A549 (cell line): ENCODE measurements at regions not wholly inside any gene's neighbourhood (a gene's known extent, or its start where the extent isn't known, plus 50 kb on each side); places are given as distances from the start of the nearest gene placed in this dataset.
A peak's percentile ranks its signal among the peaks of the same experiment; 100 is the strongest.

ENCODE experiments used
- ATAC-seq, 2 experiments: fragments of 200-7000 bp in 1 of 2; fragments of >200 bp in 1 of 2; cut with Nextera tagmentation in 1 of 2; cut with Tn5 transposase in 1 of 2; 3 replicates each; pipeline versions ENCODE4 v1.8.0 to v1.9.1; 2018 to 2020; ENCODE audit warnings: mild to moderate bottlenecking in 1 of 2, moderate library complexity in 1 of 2
- CTCF ChIA-PET: fragments of 300-600 bp; sonication (Branson Sonifier 250); formaldehyde crosslinking; extraction: SDS; loops from one replicate; lab custom pipeline; 2021; ENCODE audit warnings: antibody characterized with exemption, inconsistent platforms; lab: Yijun Ruan, JAX
- POLR2A ChIA-PET: fragments of 350-600 bp; formaldehyde crosslinking; extraction: SDS; loops from one replicate; lab custom pipeline; 2021; ENCODE audit warnings: antibody characterized with exemption, inconsistent platforms; lab: Yijun Ruan, JAX
- DNase-seq, 2 experiments: peaks; one replicate each; pipeline versions ENCODE4 v3.0.0 to v3.0.0-alpha.2; 2011 to 2016; ENCODE audit warnings: low read depth in 1 of 2, low spot score in 1 of 2
- FAIRE-seq: peaks from 2 replicates; lab custom pipeline; 2011; peaks lifted over from hg19 to GRCh38; lab: Jason Lieb, UNC
- H3K27ac ChIP-seq, 2 experiments: fragments of >200 bp; sonication (Bioruptor Twin); formaldehyde crosslinking; 3 replicates each; pipeline ENCODE4 v1.5.1; 2016 to 2017
- H3K4me1 ChIP-seq: fragments of >200 bp; sonication (Bioruptor Twin); formaldehyde crosslinking; 3 replicates; pipeline ENCODE4 v1.6.1; 2016
- H3K4me2 ChIP-seq: fragments of >200 bp; sonication (Bioruptor Twin); formaldehyde crosslinking; 3 replicates; pipeline ENCODE4 v1.6.1; 2016
- H3K4me3 ChIP-seq: fragments of >200 bp; sonication (Bioruptor Twin); formaldehyde crosslinking; 3 replicates; pipeline ENCODE4 v1.5.1; 2016
- H3K9me3 ChIP-seq: fragments of >200 bp; sonication (Bioruptor Twin); formaldehyde crosslinking; 3 replicates; pipeline ENCODE4 v1.6.1; 2016
- ATOH8 ChIP-seq: fragments of 250-450 bp; sonication (Bioruptor Pico); IDR thresholded peaks from 2 replicates; pipeline ENCODE4 v1.5.0; 2020; ENCODE audit warnings: low read depth, mild to moderate bottlenecking, moderate library complexity
- CBX2 ChIP-seq: fragments of 200-600 bp; sonication (generic); IDR thresholded peaks from 2 replicates; pipeline ENCODE4 v1.6.1; 2016; ENCODE audit warnings: low read depth, mild to moderate bottlenecking, borderline replicate concordance
- CBX8 ChIP-seq: fragments of 200-600 bp; sonication (generic); IDR thresholded peaks from 2 replicates; pipeline ENCODE4 v1.6.1; 2016
- CTCF ChIP-seq: fragments of >200 bp; sonication (Bioruptor Twin); formaldehyde crosslinking; IDR thresholded peaks from 3 replicates; pipeline ENCODE4 v1.5.1; 2016
- E2F6 ChIP-seq: IDR thresholded peaks from 2 replicates; pipeline ENCODE4 v1.6.1; 2012; ENCODE audit warnings: low read depth, borderline replicate concordance
- ELK1 ChIP-seq: fragments of 150-350 bp; IDR thresholded peaks from 2 replicates; pipeline ENCODE4 v1.6.1; 2014; ENCODE audit warnings: low read depth, mild to moderate bottlenecking, low read length
- FOSB ChIP-seq: fragments of 250-450 bp; sonication (Bioruptor Pico); IDR thresholded peaks from 2 replicates; pipeline ENCODE4 v1.5.0; 2020; ENCODE audit warnings: mild to moderate bottlenecking, moderate library complexity
- HDAC2 ChIP-seq: fragments of 200-600 bp; sonication (generic); IDR thresholded peaks from 2 replicates; pipeline ENCODE4 v1.6.1; 2016
- HES2 ChIP-seq: fragments of >200 bp; sonication (Bioruptor Twin); formaldehyde crosslinking; IDR thresholded peaks from 2 replicates; pipeline ENCODE4 v1.6.1; 2016
- HEYL ChIP-seq: fragments of 250-450 bp; sonication (Bioruptor Pico); IDR thresholded peaks from 2 replicates; pipeline ENCODE4 v1.8.0; 2021; ENCODE audit warnings: mild to moderate bottlenecking, moderate library complexity
- HMGXB4 ChIP-seq: fragments of 250-450 bp; sonication (Bioruptor Pico); IDR thresholded peaks from 2 replicates; pipeline ENCODE4 v1.5.0; 2021; ENCODE audit warnings: mild to moderate bottlenecking, moderate library complexity, borderline replicate concordance
- HOXB5 ChIP-seq: fragments of 250-450 bp; sonication (Bioruptor Pico); IDR thresholded peaks from 2 replicates; pipeline ENCODE4 v1.5.0; 2020; ENCODE audit warnings: mild to moderate bottlenecking, moderate library complexity
- JUNB ChIP-seq: fragments of >200 bp; sonication (Bioruptor Twin); formaldehyde crosslinking; IDR thresholded peaks from 2 replicates; pipeline ENCODE4 v1.6.1; 2016
- KDM1A ChIP-seq: fragments of 200-600 bp; sonication (generic); IDR thresholded peaks from 2 replicates; pipeline ENCODE4 v1.6.1; 2016; ENCODE audit warnings: low read depth, mild to moderate bottlenecking
- KDM5A ChIP-seq: fragments of 200-600 bp; sonication (generic); IDR thresholded peaks from 2 replicates; pipeline ENCODE4 v1.6.1; 2016; ENCODE audit warnings: antibody characterized with exemption, mild to moderate bottlenecking
- MAFK ChIP-seq: fragments of 450-650 bp; IDR thresholded peaks from 2 replicates; pipeline ENCODE4 v1.6.1; 2014; ENCODE audit not compliant: partially characterized antibody
- MYC ChIP-seq: IDR thresholded peaks from 2 replicates; pipeline ENCODE4 v1.6.1; 2012; ENCODE audit warnings: mild to moderate bottlenecking, inconsistent platforms, low read length, improper control_type of control experiment, borderline replicate concordance
- NPAS2 ChIP-seq: fragments of 250-450 bp; sonication (Bioruptor Pico); IDR thresholded peaks from 2 replicates; pipeline ENCODE4 v1.8.0; 2022; ENCODE audit warnings: mild to moderate bottlenecking, moderate library complexity, borderline replicate concordance
- POLR2AphosphoS2 ChIP-seq: conservative IDR thresholded peaks from 2 replicates; pipeline ENCODE4 v1.6.1; 2012; ENCODE audit warnings: low read length, improper control_type of control experiment, inconsistent platforms
- REST ChIP-seq: fragments of 200-600 bp; sonication (generic); IDR thresholded peaks from 2 replicates; pipeline ENCODE4 v1.6.1; 2016; ENCODE audit warnings: antibody characterized with exemption, mild to moderate bottlenecking, moderate library complexity
- SMC3 ChIP-seq: fragments of >200 bp; sonication (Bioruptor Twin); formaldehyde crosslinking; IDR thresholded peaks from 3 replicates; pipeline ENCODE4 v1.6.1; 2018; ENCODE audit warnings: inconsistent platforms
- TFCP2L1 ChIP-seq: fragments of 250-450 bp; sonication (Bioruptor Pico); IDR thresholded peaks from 2 replicates; pipeline ENCODE4 v1.5.0; 2021; ENCODE audit warnings: mild to moderate bottlenecking
- TP53 ChIP-seq: fragments of 250-450 bp; sonication (Bioruptor Pico); IDR thresholded peaks from 2 replicates; pipeline ENCODE4 v1.5.0; 2021; ENCODE audit warnings: mild to moderate bottlenecking, moderate library complexity
- USF2 ChIP-seq: fragments of 450-650 bp; IDR thresholded peaks from 2 replicates; pipeline ENCODE4 v1.6.1; 2014; ENCODE audit warnings: antibody characterized with exemption
- ZC3H11A ChIP-seq: fragments of 450-650 bp; IDR thresholded peaks from 2 replicates; pipeline ENCODE4 v1.6.1; 2014; ENCODE audit warnings: antibody characterized with exemption, mild to moderate bottlenecking
- WGBS: methylation state at CpG from one replicate; pipeline ENCODE4 v1.1.6; 2017; ENCODE audit errors: missing lambda C conversion rate; 5-methylcytosine and 5-hydroxymethylcytosine counted together

GRCh38 chr2:150258781-150259307 lies 228.6 kb downstream of the RND3 start (continued):
- TF ChIP-seq ATOH8 (CRISPR knock-in tag), result no peak
- TF ChIP-seq KDM5A, result no peak
- no peak for TF ChIP-seq POLR2AphosphoS2
- no peak for TF ChIP-seq FOSB (CRISPR knock-in tag)
- TF ChIP-seq USF2, result no peak
- no peak for TF ChIP-seq MAFK
- no peak for TF ChIP-seq TP53 (CRISPR knock-in tag)
- no peak for TF ChIP-seq TFCP2L1

- no peak for DNase-seq
- TF ChIP-seq HEYL (CRISPR knock-in tag) (no peak), JUNB (no peak), CBX8 (no peak), ELK1 (no peak), ZC3H11A (no peak), REST (no peak), NPAS2 (CRISPR knock-in tag) (no peak)
- POLR2A ChIA-PET, result no interaction called here
- Histone ChIP-seq H3K4me1 (no peaks in the 10 kb centered on the region), H3K4me3 (no peak overlapping the region), H3K9me3 (no peaks in the 10 kb centered on the region), H3K27ac (no peak overlapping the region), H3K4me2 (no peak overlapping the region)
- CTCF ChIA-PET, result no interaction called here
- WGBS, result 73% methylated on average over 3 of the region's 3 CpGs
- no peak for FAIRE-seq
- no peak for ATAC-seq
Measured at GRCh38 chr2:150256736-150257135, 230.7 kb downstream of the RND3 start.

GRCh38 chr2:150255528-150255927 lies 231.9 kb downstream of the RND3 start:
- peak in 1 of 2 experiments; percentile 45; a peak in 1 of 6 replicates for ATAC-seq
- TF ChIP-seq HMGXB4 (CRISPR knock-in tag) (no peak), SMC3 (no peak), E2F6 (no peak), KDM1A (no peak), HES2 (no peak), CBX8 (no peak), NPAS2 (CRISPR knock-in tag) (no peak), MAFK (no peak), CBX2 (no peak), HOXB5 (CRISPR knock-in tag) (no peak), CTCF (no peak), HDAC2 (no peak), TP53 (CRISPR knock-in tag) (no peak), MYC (no peak)

More at GRCh38 chr2:150255528-150255927, 231.9 kb downstream of the RND3 start:
- Histone ChIP-seq H3K27ac (no peak overlapping the region), H3K4me1 (no peaks in the 10 kb centered on the region), H3K4me2 (no peak overlapping the region), H3K4me3 (no peak overlapping the region), H3K9me3 (no peaks in the 10 kb centered on the region)
- FAIRE-seq (no peak), DNase-seq (no peak)
- ChIA-PET CTCF (no interaction called here), POLR2A (no interaction called here)
